Left renal pelvis (tissue), 4 donors: ENCODE measurements at regions not wholly inside any gene's neighbourhood (a gene's known extent, or its start where the extent isn't known, plus 50 kb on each side); places are given as distances from the start of the nearest gene placed in this dataset.
"Not testable (repeated sequence)": the region's sequence is repeated elsewhere in the genome, so short reads cannot be mapped to it uniquely, and the experiment has no call there.

Experiments used
- DNase-seq, 4 donors: peaks; one replicate each; pipeline ENCODE4 v3.0.0-alpha.2; 2013; ENCODE audit warnings: low read depth in 4 of 4, low spot score in 3 of 4

GRCh38 chr4:84381759-84382158 lies 117.3 kb downstream of the NKX6-1 start:
- DNase-seq, result no peak

- DNase-seq, result no peak
These were observed 119.0 kb downstream of the NKX6-1 start for GRCh38 chr4:84379917-84380641.

GRCh38 chr4:84378983-84379382 lies 120.1 kb downstream of the NKX6-1 start:
- no peak for DNase-seq

- DNase-seq, result no peak
These were observed 120.7 kb downstream of the NKX6-1 start for GRCh38 chr4:84378356-84378755.

GRCh38 chr4:84366907-84367306 lies 132.2 kb downstream of the NKX6-1 start:
- no peak for DNase-seq

GRCh38 chr4:84366161-84366560 lies 132.9 kb downstream of the NKX6-1 start:
- DNase-seq, result no peak

GRCh38 chr4:84362896-84363655 lies 136.0 kb downstream of the NKX6-1 start:
- no peak for DNase-seq

- DNase-seq, result no peak
These were observed 156.9 kb downstream of the NKX6-1 start for GRCh38 chr4:84342161-84342560.

GRCh38 chr4:84341559-84341958 lies 157.5 kb downstream of the NKX6-1 start:
- DNase-seq, result no peak

GRCh38 chr4:84338367-84338766 lies 160.7 kb downstream of the NKX6-1 start:
- no peak for DNase-seq

- DNase-seq, result no peak
These were observed 162.0 kb downstream of the NKX6-1 start for GRCh38 chr4:84336964-84337705.

- no peak for DNase-seq
These were observed 171.6 kb downstream of the NKX6-1 start for GRCh38 chr4:84327526-84327925.

GRCh38 chr4:84325625-84326024 lies 173.5 kb downstream of the NKX6-1 start:
- no peak for DNase-seq

GRCh38 chr4:84324303-84325245 lies 174.5 kb downstream of the NKX6-1 start:
- DNase-seq, result no peak

GRCh38 chr4:84319124-84319523 lies 180.0 kb downstream of the NKX6-1 start:
- no peak for DNase-seq

GRCh38 chr4:84317513-84317912 lies 181.6 kb downstream of the NKX6-1 start:
- no peak for DNase-seq

GRCh38 chr4:84312426-84313012 lies 186.6 kb downstream of the NKX6-1 start:
- no peak for DNase-seq

- no peak for DNase-seq
These were observed 189.9 kb downstream of the NKX6-1 start for GRCh38 chr4:84309191-84309590.

- DNase-seq, result not testable (repeated sequence)
These were observed 200.3 kb downstream of the NKX6-1 start for GRCh38 chr4:84298719-84299254.
